ENCODE measurements at regions not wholly inside any gene's neighbourhood (a gene's known extent, or its start where the extent isn't known, plus 50 kb on each side); places are given as distances from the start of the nearest gene placed in this dataset.
"Not testable (repeated sequence)": the region's sequence is repeated elsewhere in the genome, so short reads cannot be mapped to it uniquely, and the experiment has no call there.

DNA sequence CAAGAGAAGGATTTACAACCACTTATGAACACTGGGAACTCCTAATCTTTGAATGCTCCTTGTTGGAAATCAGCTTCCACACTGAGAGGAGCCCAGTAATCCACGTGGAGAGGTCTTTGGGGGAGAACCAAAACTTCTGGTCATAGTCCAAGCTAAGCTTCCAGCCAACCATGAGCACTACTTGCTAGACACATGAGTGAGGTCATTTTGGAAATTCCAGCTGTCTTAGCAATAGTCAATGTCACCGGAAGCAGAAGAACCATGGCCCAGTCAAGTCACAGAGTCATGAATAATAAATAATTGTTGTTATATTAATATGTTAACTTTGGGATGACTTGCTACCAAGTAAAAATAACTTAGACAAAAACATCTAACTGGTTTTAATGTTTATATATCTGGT lies 324.9 kb upstream of the SGCG start:
- H3K4me3 ChIP-seq (ENCODE audit: control insufficient read depth in 1 of 7, extremely low read depth in 1 of 7, insufficient read depth in 4 of 7, low read depth in 2 of 7, low read length in 6 of 7): no peak overlapping the region
- no CpG with 5 or more reads among the region's 2 CpGs for WGBS (ENCODE audit: insufficient coverage)
- no peaks in the 10 kb centered on the region for H3K27me3 ChIP-seq (replicated peaks in 2 of 5; ENCODE audit: control insufficient read depth in 4 of 5, insufficient read depth in 5 of 5, low read length in 4 of 5)
- CTCF ChIA-PET: no interaction called here
- POLR2A ChIA-PET: no interaction called here
- H3K4me1 ChIP-seq (ENCODE audit: control extremely low read depth in 1 of 4, control insufficient read depth in 4 of 4, insufficient read depth in 4 of 4, low read length in 3 of 4): no peaks in the 10 kb centered on the region
- DNase-seq: no peak
- no peaks in the 10 kb centered on the region for H3K36me3 ChIP-seq (ENCODE audit: control insufficient read depth in 4 of 4, insufficient read depth in 4 of 4, low read length in 3 of 4)
- H3K9me3 ChIP-seq (ENCODE audit: control extremely low read depth in 1 of 5, control insufficient read depth in 4 of 5, insufficient read depth in 2 of 5, low read depth in 1 of 5, low read length in 4 of 5): no peaks in the 10 kb centered on the region
- H3K27ac ChIP-seq (ENCODE audit: insufficient read depth in 1 of 2, low read depth in 1 of 2, low read length in 2 of 2, poor library complexity in 1 of 2, severe bottlenecking in 2 of 2): no peak overlapping the region

DNA sequence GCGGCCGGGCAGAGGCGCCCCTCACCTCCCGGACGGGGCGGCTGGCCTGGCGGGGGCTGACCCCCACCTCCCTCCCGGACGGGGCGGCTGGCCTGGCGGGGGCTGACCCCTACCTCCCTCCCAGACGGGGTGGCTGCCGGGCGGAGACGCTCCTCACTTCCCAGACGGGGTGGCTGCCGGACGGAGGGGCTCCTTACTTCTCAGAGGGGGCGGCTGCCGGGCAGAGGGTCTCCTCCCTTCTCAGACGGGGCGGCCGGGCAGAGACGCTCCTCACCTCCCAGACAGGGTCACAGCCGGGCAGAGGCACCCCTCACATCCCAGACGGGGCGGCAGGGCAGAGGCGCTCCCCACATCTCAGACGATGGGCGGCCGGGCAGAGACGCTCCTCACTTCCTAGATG lies 321.8 kb upstream of the SGCG start:
- H3K27me3 ChIP-seq (replicated peaks in 2 of 5; ENCODE audit: control insufficient read depth in 4 of 5, insufficient read depth in 5 of 5, low read length in 4 of 5); H3K36me3 ChIP-seq (ENCODE audit: control insufficient read depth in 4 of 4, insufficient read depth in 4 of 4, low read length in 3 of 4); DNase-seq; H3K4me3 ChIP-seq (ENCODE audit: control insufficient read depth in 1 of 7, extremely low read depth in 1 of 7, insufficient read depth in 4 of 7, low read depth in 2 of 7, low read length in 6 of 7); H3K9me3 ChIP-seq (ENCODE audit: control extremely low read depth in 1 of 5, control insufficient read depth in 4 of 5, insufficient read depth in 2 of 5, low read depth in 1 of 5, low read length in 4 of 5); H3K4me1 ChIP-seq (ENCODE audit: control extremely low read depth in 1 of 4, control insufficient read depth in 4 of 4, insufficient read depth in 4 of 4, low read length in 3 of 4); CTCF ChIA-PET; POLR2A ChIA-PET; H3K27ac ChIP-seq (ENCODE audit: insufficient read depth in 1 of 2, low read depth in 1 of 2, low read length in 2 of 2, poor library complexity in 1 of 2, severe bottlenecking in 2 of 2): not testable (repeated sequence)
- 100% methylated on average over 6 of the region's 32 CpGs for WGBS (ENCODE audit: insufficient coverage)

DNA sequence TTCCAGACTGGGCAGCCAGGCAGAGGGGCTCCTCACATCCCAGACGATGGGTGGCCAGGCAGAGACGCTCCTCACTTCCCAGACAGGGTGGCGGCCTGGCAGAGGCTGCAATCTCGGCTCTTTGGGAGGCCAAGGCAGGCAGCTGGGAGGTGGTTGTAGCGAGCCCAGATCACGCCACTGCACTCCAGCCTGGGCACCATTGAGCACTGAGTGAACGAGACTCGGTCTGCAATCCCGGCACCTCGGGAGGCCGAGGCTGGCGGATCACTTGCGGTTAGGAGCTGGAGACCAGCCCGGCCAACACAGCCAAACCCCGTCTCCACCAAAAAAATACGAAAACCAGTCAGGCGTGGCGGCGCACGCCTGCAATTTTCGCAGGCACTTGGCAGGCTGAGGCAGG lies 321.4 kb upstream of the SGCG start:
- H3K4me1 ChIP-seq (ENCODE audit: control extremely low read depth in 1 of 4, control insufficient read depth in 4 of 4, insufficient read depth in 4 of 4, low read length in 3 of 4); H3K27me3 ChIP-seq (replicated peaks in 2 of 5; ENCODE audit: control insufficient read depth in 4 of 5, insufficient read depth in 5 of 5, low read length in 4 of 5); H3K27ac ChIP-seq (ENCODE audit: insufficient read depth in 1 of 2, low read depth in 1 of 2, low read length in 2 of 2, poor library complexity in 1 of 2, severe bottlenecking in 2 of 2); H3K36me3 ChIP-seq (ENCODE audit: control insufficient read depth in 4 of 4, insufficient read depth in 4 of 4, low read length in 3 of 4); H3K4me3 ChIP-seq (ENCODE audit: control insufficient read depth in 1 of 7, extremely low read depth in 1 of 7, insufficient read depth in 4 of 7, low read depth in 2 of 7, low read length in 6 of 7); POLR2A ChIA-PET; DNase-seq; H3K9me3 ChIP-seq (ENCODE audit: control extremely low read depth in 1 of 5, control insufficient read depth in 4 of 5, insufficient read depth in 2 of 5, low read depth in 1 of 5, low read length in 4 of 5): not testable (repeated sequence)
- 95% methylated on average over 14 of the region's 21 CpGs for WGBS (ENCODE audit: insufficient coverage)
- CTCF ChIA-PET: interaction anchor here (1.2 kb wide), 1 partner anchor 11 kb away, joined by 3 read pairs; no protein-coding TSS in a partner anchor

DNA sequence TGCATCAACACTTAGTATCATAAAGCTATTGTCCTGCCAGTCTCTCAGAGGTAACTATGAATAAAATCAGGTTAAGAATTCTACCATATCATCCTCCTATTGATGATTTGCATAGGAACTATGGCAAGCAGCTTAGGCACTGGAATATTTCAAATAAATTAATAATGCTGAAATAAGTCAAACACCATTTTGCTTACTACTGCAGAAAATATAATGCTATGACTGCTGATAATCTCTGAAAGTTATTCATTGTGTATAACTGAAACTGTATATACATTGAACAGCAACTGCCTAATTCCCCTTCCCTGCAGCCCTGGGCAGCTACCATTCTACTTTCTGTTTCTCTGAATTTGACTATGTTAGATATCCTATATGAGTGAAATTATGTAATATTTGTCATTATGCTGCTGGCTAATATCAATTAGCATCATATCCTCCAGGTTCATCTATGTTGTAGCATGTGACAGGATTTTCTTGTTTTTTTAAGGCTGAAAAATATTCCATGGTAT lies 318.8 kb upstream of the SGCG start:
- ChIA-PET POLR2A (no interaction called here), CTCF (no interaction called here)
- Histone ChIP-seq H3K27me3 (replicated peaks in 2 of 5; ENCODE audit: control insufficient read depth in 4 of 5, insufficient read depth in 5 of 5, low read length in 4 of 5) (no peaks in the 10 kb centered on the region), H3K27ac (ENCODE audit: insufficient read depth in 1 of 2, low read depth in 1 of 2, low read length in 2 of 2, poor library complexity in 1 of 2, severe bottlenecking in 2 of 2) (no peak overlapping the region), H3K4me1 (ENCODE audit: control extremely low read depth in 1 of 4, control insufficient read depth in 4 of 4, insufficient read depth in 4 of 4, low read length in 3 of 4) (no peaks in the 10 kb centered on the region), H3K9me3 (ENCODE audit: control extremely low read depth in 1 of 5, control insufficient read depth in 4 of 5, insufficient read depth in 2 of 5, low read depth in 1 of 5, low read length in 4 of 5) (no peaks in the 10 kb centered on the region), H3K36me3 (ENCODE audit: control insufficient read depth in 4 of 4, insufficient read depth in 4 of 4, low read length in 3 of 4) (no peaks in the 10 kb centered on the region), H3K4me3 (ENCODE audit: control insufficient read depth in 1 of 7, extremely low read depth in 1 of 7, insufficient read depth in 4 of 7, low read depth in 2 of 7, low read length in 6 of 7) (no peak overlapping the region)
- no peak for DNase-seq

DNA sequence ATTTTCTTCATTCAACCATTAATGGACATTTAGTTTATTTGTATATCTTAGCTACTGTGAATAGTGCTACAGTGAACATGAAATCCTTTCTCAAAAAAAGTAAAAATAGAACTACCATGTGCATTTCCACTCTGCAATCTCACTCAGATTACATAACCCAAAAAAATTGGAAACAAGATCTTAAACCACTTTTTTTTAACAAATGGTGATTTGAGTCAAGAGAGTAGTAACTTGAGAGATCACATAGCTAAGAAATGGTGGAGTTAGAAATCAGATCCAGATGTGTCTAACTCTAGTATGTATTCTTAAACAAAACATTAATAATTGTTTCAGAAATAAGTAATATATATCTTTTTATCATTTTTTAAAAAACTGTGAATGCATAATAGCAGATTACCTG lies 318.3 kb upstream of the SGCG start:
- CTCF ChIA-PET: no interaction called here
- no peaks in the 10 kb centered on the region for H3K9me3 ChIP-seq (ENCODE audit: control extremely low read depth in 1 of 5, control insufficient read depth in 4 of 5, insufficient read depth in 2 of 5, low read depth in 1 of 5, low read length in 4 of 5)
- POLR2A ChIA-PET: no interaction called here

DNA sequence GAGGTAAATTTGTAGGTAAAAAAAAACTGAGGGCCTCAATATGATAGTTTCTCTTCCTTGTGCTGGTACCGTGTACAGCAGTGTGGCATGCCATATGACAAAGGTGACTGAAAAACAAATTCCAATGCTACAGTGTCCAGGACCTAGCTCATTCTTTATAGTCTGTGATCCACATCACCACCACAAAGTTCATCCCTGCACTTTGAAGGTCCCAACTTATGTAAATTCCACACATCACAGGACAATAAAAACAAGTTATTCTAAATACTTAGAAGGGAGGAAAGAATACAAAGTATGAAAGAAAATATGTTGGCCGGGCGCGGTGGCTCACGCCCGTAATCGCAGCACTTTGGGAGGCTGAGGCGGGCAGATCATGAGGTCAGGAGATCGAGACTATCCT lies 314.6 kb upstream of the SGCG start:
- DNase-seq: no peak
- CTCF ChIA-PET: no interaction called here
- Histone ChIP-seq H3K9me3 (ENCODE audit: control extremely low read depth in 1 of 5, control insufficient read depth in 4 of 5, insufficient read depth in 2 of 5, low read depth in 1 of 5, low read length in 4 of 5) (no peaks in the 10 kb centered on the region), H3K4me1 (ENCODE audit: control extremely low read depth in 1 of 4, control insufficient read depth in 4 of 4, insufficient read depth in 4 of 4, low read length in 3 of 4) (no peaks in the 10 kb centered on the region), H3K4me3 (ENCODE audit: control insufficient read depth in 1 of 7, extremely low read depth in 1 of 7, insufficient read depth in 4 of 7, low read depth in 2 of 7, low read length in 6 of 7) (no peak overlapping the region), H3K27me3 (replicated peaks in 2 of 5; ENCODE audit: control insufficient read depth in 4 of 5, insufficient read depth in 5 of 5, low read length in 4 of 5) (no peaks in the 10 kb centered on the region), H3K36me3 (ENCODE audit: control insufficient read depth in 4 of 4, insufficient read depth in 4 of 4, low read length in 3 of 4) (no peaks in the 10 kb centered on the region), H3K27ac (ENCODE audit: insufficient read depth in 1 of 2, low read depth in 1 of 2, low read length in 2 of 2, poor library complexity in 1 of 2, severe bottlenecking in 2 of 2) (no peak overlapping the region)
- POLR2A ChIA-PET: no interaction called here
- WGBS (ENCODE audit: insufficient coverage): no CpG with 5 or more reads among the region's 9 CpGs

More for the DNA sequence above, 318.3 kb upstream of the SGCG start:
- no peaks in the 10 kb centered on the region for H3K4me1 ChIP-seq (ENCODE audit: control extremely low read depth in 1 of 4, control insufficient read depth in 4 of 4, insufficient read depth in 4 of 4, low read length in 3 of 4)
- no peaks in the 10 kb centered on the region for H3K36me3 ChIP-seq (ENCODE audit: control insufficient read depth in 4 of 4, insufficient read depth in 4 of 4, low read length in 3 of 4)
- DNase-seq: no peak
- no peaks in the 10 kb centered on the region for H3K27me3 ChIP-seq (replicated peaks in 2 of 5; ENCODE audit: control insufficient read depth in 4 of 5, insufficient read depth in 5 of 5, low read length in 4 of 5)
- H3K4me3 ChIP-seq (ENCODE audit: control insufficient read depth in 1 of 7, extremely low read depth in 1 of 7, insufficient read depth in 4 of 7, low read depth in 2 of 7, low read length in 6 of 7): no peak overlapping the region
- H3K27ac ChIP-seq (ENCODE audit: insufficient read depth in 1 of 2, low read depth in 1 of 2, low read length in 2 of 2, poor library complexity in 1 of 2, severe bottlenecking in 2 of 2): no peak overlapping the region

DNA sequence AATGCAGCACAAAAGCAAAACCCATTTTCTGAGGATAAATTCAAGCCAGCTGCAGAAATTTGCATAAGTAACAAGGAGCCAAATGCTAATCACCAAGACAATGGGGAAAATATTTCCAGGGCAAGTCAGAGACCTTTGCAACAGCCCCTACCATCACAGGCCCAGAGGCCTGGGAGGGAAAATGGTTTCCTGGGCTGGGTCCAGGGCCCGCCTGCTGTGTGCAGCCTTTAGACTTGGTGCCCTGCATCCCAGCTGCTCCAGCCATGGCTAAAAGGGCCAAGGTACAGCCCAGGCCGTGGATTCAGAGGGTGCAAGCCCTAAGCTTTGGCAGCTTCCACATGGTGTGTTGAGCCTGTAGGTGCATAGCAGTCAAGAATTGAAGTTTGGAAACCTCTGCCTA lies 309.5 kb upstream of the SGCG start:
- POLR2A ChIA-PET: no interaction called here
- DNase-seq: no peak
- Histone ChIP-seq H3K27ac (ENCODE audit: insufficient read depth in 1 of 2, low read depth in 1 of 2, low read length in 2 of 2, poor library complexity in 1 of 2, severe bottlenecking in 2 of 2) (no peak overlapping the region), H3K4me3 (ENCODE audit: control insufficient read depth in 1 of 7, extremely low read depth in 1 of 7, insufficient read depth in 4 of 7, low read depth in 2 of 7, low read length in 6 of 7) (no peak overlapping the region), H3K36me3 (ENCODE audit: control insufficient read depth in 4 of 4, insufficient read depth in 4 of 4, low read length in 3 of 4) (no peaks in the 10 kb centered on the region), H3K27me3 (replicated peaks in 2 of 5; ENCODE audit: control insufficient read depth in 4 of 5, insufficient read depth in 5 of 5, low read length in 4 of 5) (no peaks in the 10 kb centered on the region), H3K9me3 (ENCODE audit: control extremely low read depth in 1 of 5, control insufficient read depth in 4 of 5, insufficient read depth in 2 of 5, low read depth in 1 of 5, low read length in 4 of 5) (peaks cover 0 to 2% (median 0%) of the 10 kb centered on the region in 5 experiments), H3K4me1 (ENCODE audit: control extremely low read depth in 1 of 4, control insufficient read depth in 4 of 4, insufficient read depth in 4 of 4, low read length in 3 of 4) (no peaks in the 10 kb centered on the region)
- CTCF ChIA-PET: no interaction called here
- 100% methylated on average over 1 of the region's 2 CpGs for WGBS (ENCODE audit: insufficient coverage)

DNA sequence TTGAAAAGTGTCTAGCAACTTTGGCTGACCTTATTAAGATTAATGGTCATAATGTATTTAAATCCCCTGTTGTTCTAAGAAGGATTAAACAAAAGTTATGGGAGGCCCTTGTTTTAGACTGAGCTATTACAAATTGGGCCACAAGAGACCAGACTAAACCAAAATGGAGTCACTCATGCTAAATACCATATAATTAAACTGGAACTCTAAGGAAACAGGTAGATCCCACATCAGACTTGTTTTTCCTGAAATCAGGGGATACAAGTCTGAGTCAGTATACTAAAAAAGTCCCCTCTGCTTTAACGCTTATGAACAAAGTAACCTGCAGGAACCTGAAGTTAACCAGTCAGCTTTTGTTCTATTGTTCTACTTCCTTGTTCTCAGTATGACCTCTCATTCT lies 305.9 kb upstream of the SGCG start:
- H3K27ac ChIP-seq (ENCODE audit: insufficient read depth in 1 of 2, low read depth in 1 of 2, low read length in 2 of 2, poor library complexity in 1 of 2, severe bottlenecking in 2 of 2): no peak overlapping the region
- no peaks in the 10 kb centered on the region for H3K36me3 ChIP-seq (ENCODE audit: control insufficient read depth in 4 of 4, insufficient read depth in 4 of 4, low read length in 3 of 4)
- WGBS (ENCODE audit: insufficient coverage): no CpG with 5 or more reads among the region's 1 CpG
- no peak for DNase-seq
- CTCF ChIA-PET: no interaction called here
- no peaks in the 10 kb centered on the region for H3K27me3 ChIP-seq (replicated peaks in 2 of 5; ENCODE audit: control insufficient read depth in 4 of 5, insufficient read depth in 5 of 5, low read length in 4 of 5)
- peaks cover 0 to 2% (median 0%) of the 10 kb centered on the region in 5 experiments for H3K9me3 ChIP-seq (ENCODE audit: control extremely low read depth in 1 of 5, control insufficient read depth in 4 of 5, insufficient read depth in 2 of 5, low read depth in 1 of 5, low read length in 4 of 5)
- H3K4me1 ChIP-seq (ENCODE audit: control extremely low read depth in 1 of 4, control insufficient read depth in 4 of 4, insufficient read depth in 4 of 4, low read length in 3 of 4): no peaks in the 10 kb centered on the region
- POLR2A ChIA-PET: no interaction called here
- H3K4me3 ChIP-seq (ENCODE audit: control insufficient read depth in 1 of 7, extremely low read depth in 1 of 7, insufficient read depth in 4 of 7, low read depth in 2 of 7, low read length in 6 of 7): no peak overlapping the region

Measured in common myeloid progenitor, CD34-positive (primary cell).